NT2/D1 (cell line): ENCODE measurements at regions not wholly inside any gene's neighbourhood (a gene's known extent, or its start where the extent isn't known, plus 50 kb on each side); places are given as distances from the start of the nearest gene placed in this dataset.

Source experiments
- YY1 ChIP-seq: IDR thresholded peaks from 2 replicates; pipeline ENCODE4 v1.6.1; 2011; ENCODE audit not compliant: insufficient read length, insufficient read depth
- ZNF274 ChIP-seq: IDR thresholded peaks from 2 replicates; pipeline ENCODE4 v1.6.1; 2011; ENCODE audit warnings: mild to moderate bottlenecking, low read depth, low read length

GRCh38 chr1:221636967-221637366, 104.9 kb downstream of the DUSP10 start:
- no peak for TF ChIP-seq ZNF274
- no peak for TF ChIP-seq YY1
